ENCODE measurements at regions not wholly inside any gene's neighbourhood (a gene's known extent, or its start where the extent isn't known, plus 50 kb on each side); places are given as distances from the start of the nearest gene placed in this dataset.

GRCh38 chr7:91814189-91814588 is 66.3 kb downstream of the MTERF1 start:
- Histone ChIP-seq H2BK15ac (ENCODE audit: low read length) (no peak overlapping the region), H3K14ac (ENCODE audit: low read length) (no peak overlapping the region), H3K4me2 (ENCODE audit: insufficient read depth, low read length, poor library complexity, severe bottlenecking) (no peak overlapping the region), H3K79me1 (ENCODE audit: low read depth, low read length) (no peaks in the 10 kb centered on the region), H2BK5ac (ENCODE audit: low read length) (no peak overlapping the region), H3K36me3 (replicated peaks in 1 of 2; ENCODE audit: control insufficient read depth in 2 of 2, insufficient read depth in 2 of 2, low read length in 2 of 2) (no peaks in the 10 kb centered on the region), H2BK12ac (ENCODE audit: low read length) (no peak overlapping the region), H3K4me3 (ENCODE audit: low read length in 2 of 2) (no peak overlapping the region), H2BK120ac (ENCODE audit: low read depth, low read length) (no peak overlapping the region), H3K23ac (ENCODE audit: low read depth, low read length, poor library complexity) (no peak overlapping the region), H3K27ac (replicated peaks; ENCODE audit: low read length) (no peak overlapping the region), H3K4ac (ENCODE audit: low read length) (no peak overlapping the region), H4K8ac (ENCODE audit: low read depth, low read length) (no peak overlapping the region), H2AFZ (ENCODE audit: low read length) (no peak overlapping the region), H4K91ac (ENCODE audit: low read depth, low read length, poor library complexity) (no peak overlapping the region), H3K9me3 (replicated peaks in 1 of 2; ENCODE audit: control insufficient read depth in 2 of 2, insufficient read depth in 1 of 2, low read depth in 1 of 2, low read length in 2 of 2) (no peaks in the 10 kb centered on the region), H3K9ac (ENCODE audit: low read depth, low read length, poor library complexity) (no peak overlapping the region), H3K4me1 (ENCODE audit: control insufficient read depth in 2 of 2, insufficient read depth in 1 of 2, low read depth in 1 of 2, low read length in 2 of 2) (no peaks in the 10 kb centered on the region), H2AK5ac (ENCODE audit: low read depth, low read length) (no peak overlapping the region), H3K18ac (ENCODE audit: low read length) (no peak overlapping the region), H3K27me3 (ENCODE audit: control insufficient read depth in 3 of 3, insufficient read depth in 3 of 3, low read depth in 1 of 3, low read length in 3 of 3) (no peaks in the 10 kb centered on the region)
- no peak for DNase-seq (ENCODE audit: low spot score)
- no CpG with 5 or more reads among the region's 1 CpG for WGBS, 2 donors (ENCODE audit: extremely low coverage in 2 of 2, insufficient read length in 2 of 2, insufficient replicate concordance in 1 of 2)
